Activated naive CD4-positive, alpha-beta T cell treated with Interleukin-2 at 50 U/mL for 16 hours (primary cell): ENCODE measurements at regions not wholly inside any gene's neighbourhood (a gene's known extent, or its start where the extent isn't known, plus 50 kb on each side); places are given as distances from the start of the nearest gene placed in this dataset.

Experiments
- DNase-seq: peaks from one replicate; pipeline ENCODE4 v3.0.0-alpha.2; 2020

DNA sequence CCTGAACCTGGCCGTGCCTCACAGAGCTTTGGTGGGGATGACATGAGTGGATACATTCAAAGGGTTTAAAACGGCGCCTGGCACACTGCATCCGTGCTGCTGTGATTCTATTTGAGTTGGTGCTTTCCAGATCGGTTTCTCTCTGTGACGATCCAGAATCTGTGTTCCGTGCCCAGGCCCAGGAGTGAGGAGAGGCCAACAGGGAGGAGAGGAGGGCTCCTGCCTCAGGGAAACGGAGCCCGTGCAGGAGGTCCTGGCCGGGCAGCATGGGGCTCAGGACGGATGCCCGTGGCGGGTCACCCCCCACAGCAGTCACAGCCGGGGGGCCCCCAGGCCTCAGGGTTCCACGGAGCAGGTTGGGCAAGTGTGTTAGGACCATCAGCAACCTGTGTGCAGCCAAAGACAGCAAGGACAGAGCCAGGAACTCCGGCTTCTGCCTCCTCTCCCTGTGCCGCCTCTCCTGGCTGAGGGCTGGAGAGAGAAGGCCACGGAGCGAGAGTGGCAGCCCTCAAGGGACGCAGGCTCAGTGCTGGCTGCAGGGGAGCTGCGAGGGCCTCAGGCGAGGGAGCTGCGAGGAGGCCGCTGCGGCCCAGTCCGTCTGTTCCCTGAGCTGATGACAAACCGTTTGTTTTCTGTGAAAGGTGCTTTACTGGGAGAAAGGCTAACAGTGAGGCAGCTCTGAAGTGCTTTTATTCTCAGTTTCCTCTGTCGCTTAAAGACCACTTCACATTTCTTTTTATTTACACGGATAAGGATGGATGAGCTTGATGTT lies 99.3 kb downstream of the METRNL start:
- DNase-seq, result no peak

DNA sequence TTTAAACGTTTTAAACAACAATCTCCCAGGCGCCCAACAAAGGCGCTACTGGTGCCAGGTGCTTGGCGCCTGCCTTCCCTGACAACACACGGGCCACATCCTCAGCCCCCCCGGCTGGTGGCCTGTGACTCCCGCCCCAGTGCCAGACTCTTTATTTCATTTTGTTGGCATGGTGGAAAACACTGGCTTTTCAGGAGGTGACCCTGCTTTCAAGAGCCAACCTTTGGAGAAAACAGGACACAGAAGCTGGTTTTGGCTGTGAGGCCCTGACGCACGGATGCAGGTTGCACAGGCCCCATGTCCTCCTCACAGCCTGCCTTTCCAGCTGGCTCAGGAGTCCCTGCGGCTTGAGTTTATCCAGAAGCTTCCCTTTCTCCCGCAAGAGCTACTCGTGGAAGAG lies 100.0 kb downstream of the METRNL start:
- DNase-seq, result no peak

DNA sequence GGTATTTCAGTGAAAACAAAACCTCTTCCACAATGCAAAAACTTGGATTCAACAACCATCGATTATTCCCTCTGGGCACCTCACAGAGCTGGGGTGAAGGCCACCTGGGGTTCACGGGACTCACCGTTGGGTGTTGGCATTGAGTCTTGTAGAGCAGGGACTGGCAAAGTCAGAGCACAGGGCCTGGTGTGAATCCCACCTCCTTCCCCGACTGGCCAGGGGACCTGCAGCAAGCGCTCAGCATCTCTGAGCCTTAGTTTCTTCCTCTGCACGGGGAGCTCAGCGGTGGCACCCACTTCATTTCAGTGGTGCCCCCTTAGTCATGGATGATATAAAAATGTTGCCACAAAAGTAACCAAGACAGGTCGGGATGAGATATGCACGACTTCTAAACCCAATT lies 100.4 kb downstream of the METRNL start:
- DNase-seq, result no peak

DNA sequence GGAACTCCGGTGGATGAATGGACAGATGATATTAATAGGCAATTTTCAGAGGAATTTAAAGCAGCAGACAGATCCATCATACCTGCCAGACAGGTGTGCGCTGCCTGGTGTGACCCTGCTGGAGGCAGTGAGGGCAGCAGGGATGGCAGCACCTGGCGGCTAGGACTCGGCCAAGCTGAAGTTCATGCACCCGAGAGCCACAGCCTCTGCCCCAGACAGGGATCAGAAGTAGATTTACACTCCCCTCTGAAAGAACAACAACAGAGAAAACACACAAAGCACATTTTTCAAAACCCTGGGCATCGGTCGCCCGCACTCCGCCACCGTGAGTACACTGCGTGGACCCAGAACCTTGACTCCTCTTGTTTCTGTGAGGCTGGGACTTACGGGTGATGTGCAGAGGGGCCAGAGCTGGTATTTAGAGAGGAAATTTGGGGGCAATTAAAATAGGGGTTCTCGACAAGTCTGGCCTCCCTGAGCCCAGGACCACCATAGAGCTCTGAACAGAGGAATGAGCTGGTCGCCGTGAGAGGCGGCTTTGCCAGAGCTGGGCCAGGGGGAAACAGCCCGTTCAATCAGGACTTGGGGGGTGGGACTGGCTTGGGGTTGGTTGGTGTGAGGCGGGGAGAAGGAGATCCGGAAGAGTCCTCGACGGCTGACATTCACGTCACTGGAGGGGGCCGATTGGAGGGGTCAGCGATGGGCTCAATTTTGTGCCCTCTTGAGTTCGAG lies 101.0 kb downstream of the METRNL start:
- no peak for DNase-seq

DNA sequence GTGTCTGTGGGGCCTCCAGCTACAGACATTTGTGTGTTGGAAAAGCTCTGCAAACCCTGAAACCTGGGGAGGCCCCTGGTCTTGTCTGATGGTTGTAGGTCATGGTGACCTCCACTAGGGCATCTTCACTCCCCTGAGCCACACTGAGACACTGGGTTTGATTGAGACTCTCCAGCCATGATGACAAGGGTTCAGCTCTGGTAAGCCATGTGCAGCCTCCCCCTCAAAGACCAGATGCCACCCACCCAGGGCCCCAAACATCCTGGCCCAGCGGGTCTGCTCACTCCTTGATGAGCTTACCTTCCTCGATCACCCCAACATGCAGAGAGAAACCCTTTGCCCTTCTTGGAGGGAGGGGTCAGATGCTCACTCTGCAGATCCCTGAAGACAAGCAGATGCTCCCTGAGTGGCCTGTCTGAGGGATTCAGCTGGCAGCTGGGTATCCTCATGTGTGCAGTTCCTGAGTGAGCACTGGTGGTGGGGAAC lies 101.6 kb downstream of the METRNL start:
- no peak for DNase-seq

DNA sequence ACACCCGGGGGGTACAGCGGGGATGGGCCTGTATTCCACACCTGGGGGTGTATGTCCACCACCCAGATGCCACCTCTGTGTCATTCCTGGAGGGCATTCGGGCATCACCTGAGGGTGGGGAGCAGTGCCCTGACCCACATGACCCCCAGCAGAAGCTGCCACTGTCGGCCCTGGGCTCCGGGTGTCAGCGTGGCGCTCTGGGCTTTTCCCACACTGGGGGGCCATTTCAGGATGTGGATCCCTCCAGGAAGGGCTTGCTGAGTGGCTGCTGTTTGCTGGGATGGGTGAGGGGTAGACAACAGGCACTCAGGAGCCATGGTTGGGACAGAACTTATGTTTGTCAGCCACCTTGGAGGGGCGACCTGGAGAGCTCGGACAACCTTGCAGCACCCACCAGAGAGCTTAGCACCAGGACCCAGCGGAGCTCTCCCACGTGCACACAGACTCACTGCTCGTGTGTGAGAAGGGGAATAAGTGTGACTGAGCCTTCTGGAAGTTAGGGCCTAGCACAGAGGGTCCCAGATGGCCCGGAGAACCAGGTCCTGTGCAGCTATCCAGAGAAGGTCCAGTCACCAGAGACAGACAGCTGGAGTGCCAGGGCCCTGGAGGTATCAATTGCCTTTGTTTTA lies 102.7 kb downstream of the METRNL start:
- no peak for DNase-seq

DNA sequence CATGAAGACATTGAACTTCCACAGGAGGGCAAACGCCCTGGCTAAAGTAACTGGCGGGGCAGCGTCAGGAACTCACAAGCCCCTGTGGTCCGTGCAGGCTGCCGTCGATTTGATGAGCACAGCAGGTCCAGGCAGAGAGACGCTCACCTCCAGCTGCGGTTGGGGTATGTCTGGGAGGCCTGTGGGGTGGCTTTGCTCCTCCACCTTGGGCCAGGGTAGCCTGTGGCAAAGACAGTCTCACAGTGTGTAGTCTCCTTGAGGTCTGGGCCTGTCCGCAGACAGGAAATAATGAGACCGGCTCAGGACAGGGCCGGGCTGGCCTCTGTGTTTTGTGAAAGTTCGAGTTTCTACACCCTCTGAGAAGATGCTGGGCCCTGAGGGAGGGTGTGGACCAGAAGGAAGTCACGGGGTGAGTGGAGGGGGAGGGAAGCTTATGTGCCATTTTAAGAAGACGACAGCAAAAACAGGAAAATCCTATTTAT lies 103.3 kb downstream of the METRNL start:
- no peak for DNase-seq

DNA sequence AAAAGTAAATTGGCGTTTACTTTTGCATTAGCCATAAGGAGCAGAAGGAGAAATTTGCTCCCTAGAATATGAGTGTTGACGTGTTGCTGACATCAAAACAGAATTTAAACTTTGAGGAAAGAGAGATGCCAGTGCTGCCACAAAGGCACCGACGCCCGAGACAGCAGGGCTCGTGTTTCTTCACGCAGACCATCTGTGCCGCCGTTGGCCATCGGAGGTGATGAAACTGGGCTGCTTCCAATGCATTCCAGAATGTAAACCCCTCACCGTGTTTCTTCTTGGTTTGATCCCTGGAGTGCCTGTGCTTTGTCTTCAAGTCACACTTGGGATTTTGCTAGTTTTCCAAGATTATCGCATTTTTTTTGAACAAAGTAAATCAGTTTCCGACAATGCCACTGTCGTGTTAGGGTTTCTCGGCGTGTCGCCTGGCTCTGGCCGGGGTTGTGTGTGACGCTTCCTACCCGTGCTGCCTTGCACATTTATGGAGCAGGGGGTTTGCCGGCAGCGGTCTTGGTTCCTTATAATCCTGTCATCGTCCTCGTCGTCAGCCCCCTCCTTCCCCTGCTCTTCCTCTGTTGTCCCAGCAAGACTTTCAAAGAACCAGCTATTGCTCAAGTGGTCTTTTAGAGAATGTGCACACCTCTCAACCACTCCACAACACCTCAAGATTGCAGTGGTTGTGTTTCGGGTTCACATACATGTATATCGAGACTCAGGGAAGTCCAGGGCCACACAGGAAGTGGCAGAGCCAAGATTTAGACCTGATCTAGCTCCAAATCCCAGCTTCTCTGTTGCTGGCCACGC lies 103.9 kb downstream of the METRNL start:
- no peak for DNase-seq

DNA sequence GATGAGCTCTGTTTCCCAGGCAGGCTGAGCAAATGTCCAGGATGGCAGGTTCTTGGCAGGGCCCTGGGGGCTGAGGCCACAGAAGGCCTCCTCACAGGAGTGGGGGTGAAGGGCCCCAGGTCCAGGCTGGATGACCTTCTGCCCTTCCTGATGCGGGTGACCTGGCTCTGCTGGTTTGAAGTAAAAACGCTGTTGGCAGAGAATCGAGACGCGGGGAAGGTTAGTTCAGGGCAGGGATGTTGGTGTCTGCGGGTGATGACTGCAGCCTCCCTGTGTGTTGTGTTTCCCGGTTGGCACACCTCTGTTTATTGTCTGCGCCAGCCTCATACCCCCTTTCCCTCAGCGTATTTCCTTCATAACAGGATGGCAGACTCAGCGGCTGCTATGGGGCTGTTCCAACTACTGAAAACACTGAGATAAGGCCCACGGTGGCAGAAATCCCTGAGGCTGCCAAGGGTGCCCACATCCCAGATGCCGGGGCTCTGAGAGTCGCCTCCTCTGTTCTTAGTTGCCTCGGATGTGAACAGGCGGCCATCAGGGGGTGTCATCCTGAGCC lies 104.6 kb downstream of the METRNL start:
- DNase-seq, result no peak

DNA sequence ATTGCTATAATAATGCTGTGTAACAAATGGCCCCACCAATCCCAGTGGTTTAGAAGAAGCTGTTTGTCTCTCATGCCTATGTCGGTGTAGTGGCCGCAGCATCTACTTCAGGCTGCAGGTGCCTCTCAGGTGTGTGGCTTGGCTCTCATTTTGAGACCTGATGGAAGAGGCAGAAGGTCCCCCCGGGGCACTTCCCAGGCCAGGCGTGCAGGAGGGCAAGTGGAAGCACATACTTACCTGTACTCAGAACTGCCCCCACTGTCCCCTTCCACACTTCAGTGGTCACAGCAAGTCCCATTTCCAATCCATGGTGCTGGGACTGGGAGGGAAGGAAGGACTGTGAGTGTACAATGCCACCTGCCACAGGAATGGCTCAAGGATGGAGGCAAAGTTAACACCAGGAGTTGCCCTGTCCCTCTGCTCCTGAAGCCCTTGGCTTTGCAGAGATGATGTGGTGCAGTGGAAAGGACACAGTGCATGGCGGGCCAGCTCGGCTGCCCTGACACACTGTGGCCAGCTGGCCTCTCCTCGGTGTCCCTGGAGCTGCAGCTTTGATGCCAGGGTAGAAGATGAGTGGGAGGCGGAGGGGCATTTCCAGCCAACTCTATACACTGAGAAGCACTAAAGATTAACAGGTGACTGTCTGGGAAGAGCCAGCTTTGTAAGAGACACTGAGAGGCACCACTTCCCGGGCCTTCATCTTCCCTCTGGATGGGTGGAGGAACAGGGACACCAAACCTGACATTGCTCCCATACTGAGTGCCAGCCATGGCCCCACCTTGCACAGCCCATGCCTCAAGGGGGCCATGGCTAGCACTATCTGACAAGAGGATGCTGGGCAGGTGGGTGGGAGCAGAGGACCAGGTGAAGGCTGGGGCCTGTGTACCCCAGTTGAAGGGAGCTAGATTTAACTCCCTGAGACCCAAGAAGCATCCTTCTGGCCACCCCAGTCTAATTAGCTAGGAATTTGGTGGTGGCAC lies 105.9 kb downstream of the METRNL start:
- no peak for DNase-seq

DNA sequence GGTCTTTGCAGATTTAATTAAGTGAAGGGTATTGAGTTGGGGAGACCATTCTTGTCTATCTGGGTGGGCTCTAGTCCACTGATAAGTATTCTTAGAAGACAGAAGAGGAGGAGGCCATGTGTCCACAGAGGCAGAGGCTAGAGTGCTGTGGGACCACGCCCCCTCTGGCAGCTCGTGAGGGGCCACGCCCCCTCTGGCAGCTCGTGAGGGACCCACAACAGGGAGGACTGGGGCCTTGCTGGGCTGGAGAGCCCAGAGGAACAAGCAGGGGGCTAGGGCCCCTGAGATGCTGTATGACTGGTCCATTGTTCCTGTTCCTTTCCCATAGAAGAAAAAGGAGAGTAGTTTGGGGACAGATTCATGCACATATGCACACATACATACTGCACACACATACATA lies 106.8 kb downstream of the METRNL start:
- DNase-seq, result no peak

DNA sequence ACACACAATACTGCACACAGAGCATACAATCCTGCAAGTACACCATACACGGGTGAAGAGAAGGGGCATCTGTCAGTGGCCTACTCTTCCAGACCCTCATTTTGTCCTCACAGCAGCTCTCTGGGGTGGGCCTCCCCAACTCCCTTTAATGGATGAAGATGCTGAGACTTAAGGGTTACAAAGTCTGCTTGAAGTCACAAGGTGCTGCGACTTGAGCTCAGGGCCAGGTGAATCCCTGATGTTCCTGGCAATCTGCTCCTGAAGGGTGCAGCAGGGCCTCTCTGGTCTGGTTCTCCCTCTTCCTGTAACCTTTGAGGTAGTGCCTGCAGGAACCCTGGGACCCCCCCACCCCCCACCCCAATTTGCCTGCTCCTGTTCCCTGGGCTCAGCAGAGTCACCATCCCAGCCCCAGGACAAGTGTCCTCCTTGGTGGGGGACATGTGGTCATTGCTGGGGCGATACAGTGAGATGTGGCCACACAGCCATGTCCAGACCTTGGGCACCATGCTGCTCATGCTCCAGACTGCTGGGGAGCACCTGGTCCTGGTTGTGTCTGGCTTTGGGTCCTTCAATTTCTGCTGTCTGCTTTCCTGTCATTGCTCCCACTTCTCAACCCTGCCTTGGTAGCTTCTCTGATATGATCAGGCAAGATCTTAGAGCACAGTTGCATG lies 107.5 kb downstream of the METRNL start:
- DNase-seq, result no peak

DNA sequence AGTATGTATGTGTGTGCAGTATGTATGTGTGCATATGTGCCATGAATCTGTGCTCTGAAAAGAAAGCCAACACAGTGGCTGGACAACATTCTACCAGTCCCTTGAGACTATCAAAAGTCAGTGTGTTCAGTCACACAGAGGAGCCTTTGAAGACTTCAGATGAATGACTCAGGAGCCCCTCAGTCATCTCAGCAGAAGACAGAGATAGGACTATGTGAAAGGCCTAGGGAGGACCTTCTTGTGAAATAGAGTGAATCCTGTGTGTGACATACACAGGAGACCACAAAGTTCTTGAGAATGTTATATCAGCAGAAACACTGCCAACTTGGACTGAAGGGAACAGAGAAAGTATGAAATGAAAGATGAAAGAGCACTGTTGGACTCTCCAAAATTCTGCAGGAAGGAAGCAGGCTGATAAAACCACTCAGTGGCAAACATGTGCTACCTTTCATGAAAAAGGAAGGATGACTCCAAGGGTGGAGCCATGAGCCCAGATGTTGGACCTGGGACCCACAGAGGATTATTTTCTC lies 108.4 kb downstream of the METRNL start:
- DNase-seq, result no peak

DNA sequence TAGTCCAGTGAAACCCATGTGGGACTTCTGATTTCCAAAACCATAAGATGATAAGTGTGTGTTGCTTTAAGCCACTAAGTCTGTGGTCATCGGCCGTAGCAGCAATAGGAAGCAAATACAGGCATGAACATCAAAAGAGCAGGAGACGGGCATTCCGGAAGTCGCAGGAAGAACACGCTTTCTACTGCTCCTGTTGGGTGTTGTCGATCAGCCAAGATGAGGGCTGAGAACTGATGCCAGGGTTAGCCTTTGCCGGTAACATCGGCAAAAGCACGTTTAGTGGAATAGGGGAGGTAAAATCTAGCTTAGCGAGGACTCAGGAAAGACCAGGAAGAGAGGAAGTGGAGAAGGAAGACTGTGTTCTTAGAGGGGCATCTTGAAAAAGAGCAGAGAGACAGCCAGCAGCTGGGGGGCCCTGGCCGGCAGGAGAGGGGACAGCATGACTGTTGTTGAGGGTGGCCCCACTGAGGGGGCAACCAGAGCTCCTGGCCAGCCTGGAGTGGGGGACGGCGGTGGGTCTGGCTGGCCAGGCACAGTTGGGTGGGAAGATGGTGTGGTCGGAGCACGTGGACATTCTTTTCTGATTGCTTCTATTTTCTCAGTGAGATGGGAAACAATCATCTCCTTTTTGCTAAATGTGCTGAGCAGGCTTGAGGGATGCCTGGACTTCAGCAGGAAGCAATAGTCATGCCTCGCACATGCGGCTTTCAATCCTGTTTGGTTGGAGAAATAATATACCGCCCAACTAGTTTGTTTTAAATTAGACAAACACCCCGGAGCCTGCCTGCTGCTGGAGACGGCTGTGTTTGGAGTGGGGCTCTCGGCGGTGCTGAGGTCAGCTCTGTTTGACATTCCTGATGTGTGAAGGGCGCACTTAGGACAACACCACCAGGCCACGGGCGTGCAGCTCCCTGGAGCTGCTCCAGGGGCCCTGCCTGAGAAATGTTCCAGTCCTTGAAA lies 109.9 kb downstream of the METRNL start:
- no peak for DNase-seq

DNA sequence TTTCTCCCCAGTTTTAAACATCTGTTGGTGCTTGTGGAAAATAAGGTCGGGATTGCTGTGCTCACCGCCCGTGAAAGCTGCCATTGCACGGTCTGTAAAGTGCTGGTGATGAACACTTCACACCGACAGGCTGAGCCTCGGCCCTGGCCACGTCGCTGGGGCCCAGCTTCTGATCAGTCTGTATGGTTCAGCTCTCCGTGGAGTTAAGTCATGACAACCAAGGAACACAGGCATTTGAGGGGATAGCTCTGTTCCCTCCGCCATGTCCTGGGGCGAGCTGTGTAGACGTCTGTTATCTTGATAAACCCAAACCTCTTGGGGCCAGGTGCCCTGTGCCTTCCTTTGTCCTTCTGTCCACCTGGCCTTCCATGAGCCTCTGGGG lies 110.6 kb downstream of the METRNL start:
- no peak for DNase-seq

DNA sequence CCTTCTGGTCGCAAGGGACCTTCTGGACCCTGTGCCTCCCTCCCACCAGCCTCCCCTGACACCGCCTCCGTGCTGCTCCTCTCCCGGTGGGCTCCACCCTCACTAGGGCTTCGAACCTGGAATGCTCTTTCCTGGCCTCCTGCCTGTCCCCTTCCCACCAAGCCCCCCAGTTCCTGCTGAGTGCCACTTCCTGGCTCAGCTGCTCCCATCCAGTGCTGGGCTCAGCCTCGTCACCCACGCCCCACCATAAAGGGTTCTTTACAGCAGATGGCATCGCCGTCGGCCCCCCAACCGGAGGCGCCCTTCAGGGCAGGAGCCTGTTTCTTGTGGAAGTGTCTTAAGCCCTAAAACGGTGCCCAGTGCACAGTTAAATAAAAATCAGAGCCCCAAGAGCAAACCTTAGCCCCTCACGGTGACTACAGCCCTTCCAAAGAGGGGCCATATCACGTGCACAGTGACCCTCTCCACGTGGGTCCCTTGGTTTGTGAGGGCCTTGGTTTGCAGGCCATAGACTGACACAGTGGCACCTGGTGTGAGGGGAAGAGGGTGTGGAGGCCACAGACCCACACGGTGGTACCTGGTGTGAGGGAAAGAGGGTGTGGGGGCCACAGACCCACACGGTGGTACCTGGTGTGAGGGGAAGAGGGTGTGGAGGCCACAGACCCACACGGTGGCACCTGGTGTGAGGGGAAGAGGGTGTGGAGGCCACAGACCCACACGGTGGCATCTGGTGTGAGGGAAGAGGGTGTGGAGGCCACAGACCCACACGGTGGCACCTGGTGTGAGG lies 111.4 kb downstream of the METRNL start:
- DNase-seq, result no peak

DNA sequence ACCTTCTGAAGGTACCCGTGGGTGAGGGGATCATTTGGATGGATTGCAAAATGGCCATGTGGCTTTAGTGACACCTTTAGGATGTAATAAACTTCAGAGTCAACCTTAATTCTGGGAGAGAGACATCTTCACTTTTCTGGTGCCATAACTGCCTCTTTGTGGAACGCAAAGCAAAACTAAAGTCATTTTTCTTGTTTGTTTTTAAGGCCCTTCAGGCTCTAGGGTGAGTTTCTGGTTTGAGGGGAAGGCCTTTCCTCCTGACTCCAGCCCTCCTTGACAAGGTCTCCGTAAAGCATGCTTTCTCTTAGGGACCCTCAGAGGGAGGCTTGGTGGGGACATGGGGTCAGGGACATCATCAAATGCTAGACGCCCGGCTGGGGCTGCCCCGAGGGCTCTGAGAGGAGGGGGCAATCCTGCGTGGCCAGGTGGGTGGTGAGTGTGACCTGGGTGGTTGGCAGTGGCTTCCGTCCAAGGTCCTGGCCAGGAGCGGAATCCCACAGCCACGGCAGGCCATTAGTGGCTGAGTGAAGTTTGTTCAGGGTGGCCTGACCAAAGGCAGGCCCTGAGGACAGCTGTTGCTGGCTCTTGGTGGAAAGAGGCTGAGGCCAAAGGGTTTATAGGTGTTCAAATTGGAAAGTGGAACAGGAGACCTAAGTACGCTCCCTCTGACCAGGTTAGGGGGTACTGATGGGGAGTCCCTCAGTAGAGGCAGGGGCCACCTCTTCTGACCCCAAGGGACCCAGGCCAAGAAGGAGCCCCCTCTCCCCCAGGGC lies 112.2 kb downstream of the METRNL start:
- no peak for DNase-seq
